ENCODE measurements at regions not wholly inside any gene's neighbourhood (a gene's known extent, or its start where the extent isn't known, plus 50 kb on each side); places are given as distances from the start of the nearest gene placed in this dataset.

DNA sequence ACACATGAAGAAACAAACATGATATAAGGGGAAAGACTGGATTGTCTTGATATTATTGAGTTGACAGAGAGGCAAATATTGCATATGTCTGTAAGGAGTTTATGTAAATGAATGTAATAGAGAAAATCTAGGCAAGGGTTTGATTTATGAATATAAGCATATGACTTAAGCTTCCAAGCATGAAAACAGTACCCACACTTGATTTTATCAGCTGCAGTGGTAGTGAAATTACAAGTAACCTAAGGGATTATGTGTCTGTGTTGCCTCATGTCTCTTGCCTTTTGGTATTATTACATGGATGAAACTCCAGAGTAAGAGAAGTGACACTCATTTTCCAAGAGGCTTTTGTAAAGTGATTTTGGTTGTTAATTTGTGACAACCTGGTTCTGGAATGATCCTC lies 1678.9 kb downstream of the KCNT2 start:
- no peak for DNase-seq
- intact Hi-C loops (cut with DNase I; ENCODE audit: low total_unique reads): no loop called here
- Histone ChIP-seq H3K27ac (no peak overlapping the region), H3K4me3 (no peak overlapping the region), H3K4me1 (no peaks in the 10 kb centered on the region), H3K27me3 (no peaks in the 10 kb centered on the region), H3K9me3 (no peaks in the 10 kb centered on the region), H3K36me3 (no peaks in the 10 kb centered on the region)
- no peak for ATAC-seq
- in situ Hi-C loops (cut with MboI; ENCODE audit: low sequenced_read_pairs in 4 of 4): no loop called here
- TF ChIP-seq, protein P1, sequence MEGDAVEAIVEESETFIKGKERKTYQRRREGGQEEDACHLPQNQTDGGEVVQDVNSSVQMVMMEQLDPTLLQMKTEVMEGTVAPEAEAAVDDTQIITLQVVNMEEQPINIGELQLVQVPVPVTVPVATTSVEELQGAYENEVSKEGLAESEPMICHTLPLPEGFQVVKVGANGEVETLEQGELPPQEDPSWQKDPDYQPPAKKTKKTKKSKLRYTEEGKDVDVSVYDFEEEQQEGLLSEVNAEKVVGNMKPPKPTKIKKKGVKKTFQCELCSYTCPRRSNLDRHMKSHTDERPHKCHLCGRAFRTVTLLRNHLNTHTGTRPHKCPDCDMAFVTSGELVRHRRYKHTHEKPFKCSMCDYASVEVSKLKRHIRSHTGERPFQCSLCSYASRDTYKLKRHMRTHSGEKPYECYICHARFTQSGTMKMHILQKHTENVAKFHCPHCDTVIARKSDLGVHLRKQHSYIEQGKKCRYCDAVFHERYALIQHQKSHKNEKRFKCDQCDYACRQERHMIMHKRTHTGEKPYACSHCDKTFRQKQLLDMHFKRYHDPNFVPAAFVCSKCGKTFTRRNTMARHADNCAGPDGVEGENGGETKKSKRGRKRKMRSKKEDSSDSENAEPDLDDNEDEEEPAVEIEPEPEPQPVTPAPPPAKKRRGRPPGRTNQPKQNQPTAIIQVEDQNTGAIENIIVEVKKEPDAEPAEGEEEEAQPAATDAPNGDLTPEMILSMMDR (IDR thresholded peaks at IDR 0.05 in 4 of 5, conservative IDR thresholded peaks at IDR 0.05 in 1 of 5): no peak
- no peak for TF ChIP-seq POLR2A (IDR thresholded peaks at IDR 0.05)

DNA sequence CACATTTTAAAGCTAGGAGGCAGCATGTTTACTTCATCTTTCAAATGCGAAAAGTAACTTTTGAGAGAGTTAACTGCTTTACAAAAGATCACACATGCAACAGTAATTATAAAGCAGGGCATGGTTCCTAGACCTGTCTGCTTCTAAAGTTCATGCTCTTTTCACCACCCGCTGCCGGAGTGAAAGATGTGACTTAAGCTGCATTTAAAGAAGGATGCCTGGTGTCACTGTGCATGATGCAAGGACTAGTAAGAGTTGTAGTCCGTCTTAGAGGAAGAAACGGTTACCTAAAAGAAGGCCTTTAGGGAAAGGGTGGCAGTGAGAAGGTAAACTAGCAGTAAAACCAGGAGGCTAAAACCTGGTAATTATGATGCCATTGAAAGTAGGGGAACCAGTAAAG lies 1689.1 kb downstream of the KCNT2 start:
- H3K27ac ChIP-seq: no peak overlapping the region
- intact Hi-C loops (cut with DNase I; ENCODE audit: low total_unique reads) (no loop called here), in situ Hi-C loops (cut with MboI; ENCODE audit: low sequenced_read_pairs in 4 of 4) (no loop called here)
- no peaks in the 10 kb centered on the region for H3K4me1 ChIP-seq
- ATAC-seq: no peak
- DNase-seq: no peak
- no peaks in the 10 kb centered on the region for H3K27me3 ChIP-seq
- no peaks in the 10 kb centered on the region for H3K9me3 ChIP-seq
- TF ChIP-seq, protein P1 (IDR thresholded peaks at IDR 0.05 in 4 of 5, conservative IDR thresholded peaks at IDR 0.05 in 1 of 5): no peak
- TF ChIP-seq POLR2A (IDR thresholded peaks at IDR 0.05): no peak
- no peaks in the 10 kb centered on the region for H3K36me3 ChIP-seq
- no peak overlapping the region for H3K4me3 ChIP-seq

DNA sequence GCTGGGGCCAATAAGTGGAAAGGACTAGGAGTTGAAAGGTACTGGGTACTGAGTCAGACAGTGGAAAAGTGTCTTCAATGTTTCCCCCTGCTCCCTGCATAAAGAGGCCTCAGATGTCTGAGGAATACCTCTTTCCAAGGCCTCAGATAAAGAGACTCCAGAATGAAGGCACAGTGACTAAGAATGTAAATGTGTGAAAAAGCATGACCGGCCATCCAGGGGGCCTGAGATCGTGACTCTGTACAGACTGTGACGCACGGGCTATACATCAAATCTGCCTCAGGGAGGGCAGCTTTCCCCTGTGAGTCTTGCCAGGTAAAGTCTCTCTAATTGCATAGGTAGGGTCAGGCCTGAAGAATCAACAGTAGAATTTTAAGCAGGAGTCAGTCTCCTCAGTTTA lies 1690.5 kb downstream of the KCNT2 start:
- TF ChIP-seq, protein P1 (IDR thresholded peaks at IDR 0.05 in 4 of 5, conservative IDR thresholded peaks at IDR 0.05 in 1 of 5): no peak
- no peak for TF ChIP-seq POLR2A (IDR thresholded peaks at IDR 0.05)
- intact Hi-C loops (cut with DNase I; ENCODE audit: low total_unique reads): no loop called here
- no peak for ATAC-seq
- no peaks in the 10 kb centered on the region for H3K36me3 ChIP-seq
- no peak overlapping the region for H3K27ac ChIP-seq
- H3K27me3 ChIP-seq: no peaks in the 10 kb centered on the region
- H3K9me3 ChIP-seq: no peaks in the 10 kb centered on the region
- DNase-seq: no peak
- no peaks in the 10 kb centered on the region for H3K4me1 ChIP-seq
- in situ Hi-C loops (cut with MboI; ENCODE audit: low sequenced_read_pairs in 4 of 4): no loop called here
- H3K4me3 ChIP-seq: no peak overlapping the region

- in situ Hi-C loops (cut with MboI; ENCODE audit: low sequenced_read_pairs in 4 of 4) (no loop called here), intact Hi-C loops (cut with DNase I; ENCODE audit: low total_unique reads) (no loop called here)
- TF ChIP-seq, protein P1 (IDR thresholded peaks at IDR 0.05 in 4 of 5, conservative IDR thresholded peaks at IDR 0.05 in 1 of 5): no peak
- no peak for TF ChIP-seq POLR2A (IDR thresholded peaks at IDR 0.05)
- ATAC-seq (no peak), DNase-seq (no peak)
- no peak overlapping the region for H3K27ac ChIP-seq
- no peaks in the 10 kb centered on the region for H3K27me3 ChIP-seq
- H3K4me3 ChIP-seq: no peak overlapping the region
- H3K4me1 ChIP-seq: no peaks in the 10 kb centered on the region
- no peaks in the 10 kb centered on the region for H3K9me3 ChIP-seq
- H3K36me3 ChIP-seq: no peaks in the 10 kb centered on the region
Measured at GRCh38 chr1:194908643-194909042, 1699.6 kb downstream of the KCNT2 start.

DNA sequence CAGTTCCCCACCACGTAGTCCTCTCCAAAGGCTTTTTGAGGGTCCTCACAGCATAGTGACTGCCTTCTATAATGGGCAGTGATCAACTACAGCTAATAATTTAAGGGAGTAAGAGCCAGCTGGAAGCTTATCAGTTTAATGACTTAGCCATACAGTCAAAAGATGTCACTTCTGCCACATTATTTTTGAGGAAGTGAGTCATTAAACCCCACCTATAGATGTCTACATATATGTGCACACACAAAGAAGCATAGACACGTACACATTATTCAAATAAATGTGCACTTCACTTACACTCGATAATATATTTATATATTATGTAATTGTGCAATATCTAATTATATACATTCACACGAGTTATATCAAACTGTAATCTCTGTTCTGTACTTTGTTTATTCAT lies 1704.7 kb downstream of the KCNT2 start:
- Histone ChIP-seq H3K4me3 (no peak overlapping the region), H3K36me3 (no peaks in the 10 kb centered on the region), H3K27me3 (no peaks in the 10 kb centered on the region), H3K9me3 (no peaks in the 10 kb centered on the region), H3K27ac (no peak overlapping the region), H3K4me1 (no peaks in the 10 kb centered on the region)
- no peak for DNase-seq
- intact Hi-C loops (cut with DNase I; ENCODE audit: low total_unique reads) (no loop called here), in situ Hi-C loops (cut with MboI; ENCODE audit: low sequenced_read_pairs in 4 of 4) (no loop called here)
- TF ChIP-seq, protein P1 (IDR thresholded peaks at IDR 0.05 in 4 of 5, conservative IDR thresholded peaks at IDR 0.05 in 1 of 5): no peak
- no peak for TF ChIP-seq POLR2A (IDR thresholded peaks at IDR 0.05)
- no peak for ATAC-seq
